Stimulated activated CD4-positive, alpha-beta T cell treated with anti-CD3 and anti-CD28 coated beads, Interleukin-12 subunit alpha, Interleukin-12 subunit beta, amount 100 ng/mL, for 4 hours (primary cell): ENCODE measurements at regions not wholly inside any gene's neighbourhood (a gene's known extent, or its start where the extent isn't known, plus 50 kb on each side); places are given as distances from the start of the nearest gene placed in this dataset.

ENCODE experiments used
- DNase-seq: peaks from one replicate; pipeline ENCODE4 v3.0.0-alpha.2; 2020

DNA sequence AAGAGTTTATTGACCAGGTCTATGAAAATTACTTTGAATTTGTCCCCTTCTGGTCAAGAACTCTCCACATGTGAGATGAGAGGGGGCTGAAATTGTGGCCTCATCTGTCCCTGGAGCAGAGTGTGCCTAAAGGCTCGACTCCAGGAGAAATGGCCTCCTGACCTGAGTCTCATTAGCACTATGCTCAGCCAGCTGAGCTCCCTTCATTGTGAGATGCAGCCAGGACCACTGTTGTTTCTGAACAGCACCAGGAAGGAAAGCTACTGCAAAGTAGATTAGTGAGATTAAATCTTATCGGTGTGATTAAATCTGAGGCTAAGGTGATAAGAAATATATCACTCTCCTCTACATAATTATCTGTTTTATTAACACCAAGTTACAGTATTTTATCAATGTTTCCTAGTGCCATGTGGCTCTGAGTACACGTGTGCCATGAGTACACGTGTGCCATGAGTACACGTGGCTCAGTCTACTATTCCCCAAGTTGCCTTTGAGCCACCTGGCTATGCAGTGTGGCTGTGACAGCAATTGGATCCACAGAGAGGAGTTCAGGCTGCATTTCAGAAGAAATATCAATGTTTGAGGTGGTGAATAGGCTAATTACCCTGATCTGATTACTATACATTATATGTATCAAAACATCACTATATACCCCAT is 126.9 kb downstream of the IPMK start:
- DNase-seq: no peak

DNA sequence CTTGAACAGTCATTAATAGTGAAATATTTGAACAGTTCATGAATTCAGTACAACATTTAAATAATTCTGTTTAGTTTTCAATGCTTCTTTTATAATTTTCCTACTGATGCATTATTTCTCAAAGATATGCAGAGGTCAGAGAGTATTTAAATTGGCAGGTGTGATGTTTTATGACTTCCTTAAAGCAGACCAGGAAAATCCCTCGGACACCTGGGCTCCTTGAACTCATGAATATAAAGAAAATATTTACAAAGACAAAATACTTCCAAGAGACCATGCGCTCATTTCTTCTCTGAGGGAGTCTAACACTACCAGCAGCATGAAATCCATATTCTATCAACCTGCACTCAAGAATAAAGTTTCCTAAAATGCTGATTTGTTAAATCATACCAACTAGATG is 127.6 kb downstream of the IPMK start:
- DNase-seq: no peak

- no peak for DNase-seq
Measured at GRCh38 chr10:58137813-58138212, 129.9 kb downstream of the IPMK start.

- no peak for DNase-seq
Measured at GRCh38 chr10:58115218-58116050, 152.3 kb downstream of the IPMK start.

GRCh38 chr10:58109731-58110130 is 158.0 kb downstream of the IPMK start:
- no peak for DNase-seq

DNA sequence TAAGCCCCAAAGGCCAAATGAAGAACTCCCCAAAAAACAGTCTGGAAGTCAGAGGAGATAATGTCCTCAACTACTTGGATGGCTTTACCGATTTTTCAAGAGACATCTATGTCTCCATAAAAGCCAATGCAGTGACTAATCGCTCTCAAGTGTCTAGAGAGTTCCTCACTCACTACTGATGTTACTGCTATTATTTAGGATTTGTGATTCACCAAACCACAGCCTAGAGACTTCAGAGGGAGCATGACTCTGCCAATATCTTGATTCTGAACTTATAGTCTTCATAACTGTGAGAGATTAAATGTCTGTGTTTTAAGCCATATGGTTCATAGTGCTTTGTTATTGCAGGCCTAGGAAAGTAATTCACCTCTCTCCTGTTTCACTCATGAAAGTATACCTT is 160.2 kb downstream of the IPMK start:
- no peak for DNase-seq

- DNase-seq: no peak
Measured at GRCh38 chr10:58106211-58107035, 161.3 kb downstream of the IPMK start.

DNA sequence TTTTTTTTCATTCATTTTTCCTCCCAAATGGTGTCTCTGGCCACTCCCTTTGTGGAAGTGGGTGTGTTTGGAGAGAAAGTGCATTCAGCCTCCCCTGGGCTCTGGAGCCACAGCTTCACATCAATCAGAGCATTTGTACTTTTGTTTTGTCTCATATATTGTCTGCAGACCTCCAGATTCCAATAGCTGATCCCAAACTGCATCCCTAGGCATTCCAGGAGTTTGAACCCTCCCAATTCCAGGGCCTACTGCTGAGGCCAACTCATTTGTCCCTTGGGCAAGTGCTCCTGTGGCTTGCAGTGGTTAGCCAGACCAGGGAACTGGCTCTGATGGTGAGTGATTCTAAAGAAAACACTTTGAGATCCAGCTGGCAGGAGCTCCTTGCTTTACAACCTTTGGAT is 163.3 kb downstream of the IPMK start:
- no peak for DNase-seq

GRCh38 chr10:58102897-58103296 is 164.8 kb downstream of the IPMK start:
- no peak for DNase-seq

GRCh38 chr10:58101682-58102081 is 166.0 kb downstream of the IPMK start:
- no peak for DNase-seq

GRCh38 chr10:58094985-58095718 is 172.5 kb downstream of the IPMK start:
- no peak for DNase-seq

GRCh38 chr10:58091886-58092285 is 175.8 kb downstream of the IPMK start:
- no peak for DNase-seq

DNA sequence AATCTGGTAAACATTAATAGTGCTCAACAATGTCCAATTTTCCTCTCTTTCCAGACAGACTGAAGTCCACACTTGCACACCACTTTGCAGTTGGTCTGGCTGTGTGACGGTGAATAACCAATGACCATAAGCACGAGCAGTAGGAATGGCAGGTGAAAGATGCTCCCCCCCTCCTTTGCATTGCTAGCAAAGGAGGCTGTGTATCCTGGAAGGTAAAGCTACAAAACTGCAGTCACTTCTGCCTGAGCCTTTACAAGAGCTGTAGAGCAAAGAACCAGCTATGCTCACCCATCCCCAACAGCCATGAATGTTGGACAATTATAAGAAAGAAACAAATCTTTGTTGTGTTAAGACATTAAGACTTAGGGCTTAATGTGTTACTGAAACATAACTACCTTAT is 178.0 kb downstream of the IPMK start:
- no peak for DNase-seq

GRCh38 chr10:58087896-58088295 is 179.8 kb downstream of the IPMK start:
- no peak for DNase-seq

- DNase-seq: no peak
Measured at GRCh38 chr10:58086763-58087150, 180.9 kb downstream of the IPMK start.

DNA sequence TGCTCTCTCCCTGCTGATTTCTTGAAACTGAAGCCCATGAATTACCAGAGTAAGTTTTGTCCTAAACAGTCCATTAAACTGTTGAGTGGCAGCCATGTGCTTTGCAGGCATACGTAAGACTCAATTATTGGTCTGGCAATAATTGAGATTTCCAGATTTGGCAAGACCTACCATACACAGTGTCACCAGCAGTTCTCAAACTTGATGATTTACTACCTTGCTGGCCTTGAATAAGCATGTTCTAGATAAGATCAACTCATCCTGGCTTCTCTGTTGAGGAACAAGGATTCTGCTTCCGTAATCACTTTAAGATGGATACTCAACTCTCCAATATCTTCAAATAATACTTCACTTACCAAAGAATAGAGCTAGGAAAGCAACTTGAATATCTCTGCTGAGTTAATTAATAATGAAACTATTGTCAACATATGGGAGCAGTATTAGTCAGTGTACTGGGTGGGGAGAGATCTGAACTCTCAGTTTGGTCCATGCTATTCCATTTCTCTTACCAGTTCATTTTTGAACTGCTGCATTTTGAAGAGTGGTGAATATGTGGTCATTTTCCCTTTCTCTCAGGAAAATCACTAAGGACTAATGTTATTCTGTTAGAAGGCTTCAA is 181.4 kb downstream of the IPMK start:
- DNase-seq: no peak

- DNase-seq: no peak
Measured at GRCh38 chr10:58082248-58082647, 185.4 kb downstream of the IPMK start.

DNA sequence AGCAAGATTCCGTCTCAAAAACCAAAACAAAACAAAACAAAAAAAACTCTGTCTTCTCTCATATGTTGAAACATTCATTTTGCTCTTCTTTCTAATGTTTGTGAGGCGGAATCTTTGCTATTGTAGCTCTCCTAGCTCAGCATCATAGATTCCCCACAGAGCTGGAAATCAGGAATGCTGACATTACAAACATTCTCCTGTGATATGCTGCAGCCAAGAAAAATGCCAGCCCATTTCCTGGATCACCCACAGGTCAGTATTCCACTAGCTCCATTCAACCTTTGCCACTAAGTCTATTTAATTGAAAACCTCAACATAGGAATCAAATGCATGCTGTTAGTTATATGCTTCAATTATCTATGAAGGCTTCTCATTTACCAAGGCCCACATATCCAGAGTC is 186.3 kb downstream of the IPMK start:
- DNase-seq: no peak

DNA sequence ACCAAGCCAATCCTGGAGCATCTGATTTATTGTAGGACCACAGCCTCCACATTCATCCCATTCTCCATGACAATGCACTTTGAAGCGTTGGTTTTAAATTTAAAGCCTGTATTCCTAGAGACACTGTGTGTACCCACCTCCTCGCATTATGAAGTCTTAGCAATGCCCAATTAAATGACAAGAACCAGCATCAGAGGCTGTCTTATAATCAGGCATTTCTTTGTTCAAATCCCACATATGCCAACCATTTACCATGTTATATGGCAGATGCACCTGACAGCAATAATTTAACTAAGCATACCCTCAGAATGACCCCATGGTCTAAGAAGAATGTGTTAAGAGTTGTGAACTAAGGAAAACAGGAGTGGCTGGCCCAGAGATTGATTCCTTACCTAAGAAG is 188.2 kb downstream of the IPMK start:
- DNase-seq: no peak

GRCh38 chr10:58072634-58073033 is 195.1 kb downstream of the IPMK start:
- no peak for DNase-seq

DNA sequence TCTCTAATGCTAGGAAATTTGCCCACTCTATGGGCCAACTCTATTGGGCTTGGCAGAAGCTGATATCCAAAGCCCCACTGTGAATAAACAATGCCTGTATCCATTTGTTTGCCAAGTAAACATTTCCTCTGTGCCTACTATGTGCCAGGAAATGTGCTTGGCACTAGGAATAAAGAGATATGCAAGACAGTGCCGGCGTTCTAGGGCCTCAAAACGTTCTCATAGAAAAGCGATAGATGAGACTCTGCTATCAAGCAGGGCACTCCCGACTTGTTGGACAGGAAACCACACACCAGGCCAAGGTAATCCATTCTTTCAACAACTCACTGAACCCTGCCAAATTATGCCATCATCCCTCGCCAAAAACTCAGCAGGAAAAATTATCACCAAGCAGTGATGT is 196.7 kb downstream of the IPMK start:
- no peak for DNase-seq

- DNase-seq: no peak
Measured at GRCh38 chr10:58068809-58069208, 198.9 kb downstream of the IPMK start.

- DNase-seq: no peak
Measured at GRCh38 chr10:58066979-58067378, 200.7 kb downstream of the IPMK start.
